Colonic mucosa (tissue), 4 donors: ENCODE measurements at regions not wholly inside any gene's neighbourhood (a gene's known extent, or its start where the extent isn't known, plus 50 kb on each side); places are given as distances from the start of the nearest gene placed in this dataset.

Source experiments
- DNase-seq: peaks from one replicate; pipeline ENCODE4 v3.0.0-alpha.2; 2020
- H3K27ac ChIP-seq: fragments of 200-600 bp; one replicate; pipeline ENCODE4 v1.8.0; 2021
- H3K27me3 ChIP-seq: fragments of 200-600 bp; one replicate; pipeline ENCODE4 v1.8.0; 2021
- H3K36me3 ChIP-seq: fragments of 200-600 bp; one replicate; pipeline ENCODE4 v1.8.0; 2021
- H3K4me1 ChIP-seq: fragments of 200-600 bp; one replicate; pipeline ENCODE4 v1.8.0; 2021; ENCODE audit warnings: mild to moderate bottlenecking
- H3K4me3 ChIP-seq: fragments of 200-600 bp; one replicate; pipeline ENCODE4 v1.8.0; 2021
- H3K9ac ChIP-seq, 2 donors: one replicate each; pipeline ENCODE4 v1.7.0; 2013; ENCODE audit warnings: control low read depth in 2 of 2, low read depth in 2 of 2, low read length in 2 of 2
- H3K9me3 ChIP-seq: fragments of 200-600 bp; one replicate; pipeline ENCODE4 v1.8.0; 2021
- intact Hi-C: fragments of 100-400 bp; cut with DNase I; formaldehyde crosslinking; loops from one replicate; pipeline ENCODE4 v1.14.1; 2022
- TF ChIP-seq, protein P1 (sequence below): fragments of 200-600 bp; IDR thresholded peaks from one replicate; pipeline ENCODE4 v1.8.0; 2022; ENCODE audit warnings: antibody characterized with exemption, mild to moderate bottlenecking
- donor health status: healthy.
- donor health status: DM: no; HTN: no; CAD: no.
- donor health status: DM: no; HTN: no; CAD: no.

DNA sequence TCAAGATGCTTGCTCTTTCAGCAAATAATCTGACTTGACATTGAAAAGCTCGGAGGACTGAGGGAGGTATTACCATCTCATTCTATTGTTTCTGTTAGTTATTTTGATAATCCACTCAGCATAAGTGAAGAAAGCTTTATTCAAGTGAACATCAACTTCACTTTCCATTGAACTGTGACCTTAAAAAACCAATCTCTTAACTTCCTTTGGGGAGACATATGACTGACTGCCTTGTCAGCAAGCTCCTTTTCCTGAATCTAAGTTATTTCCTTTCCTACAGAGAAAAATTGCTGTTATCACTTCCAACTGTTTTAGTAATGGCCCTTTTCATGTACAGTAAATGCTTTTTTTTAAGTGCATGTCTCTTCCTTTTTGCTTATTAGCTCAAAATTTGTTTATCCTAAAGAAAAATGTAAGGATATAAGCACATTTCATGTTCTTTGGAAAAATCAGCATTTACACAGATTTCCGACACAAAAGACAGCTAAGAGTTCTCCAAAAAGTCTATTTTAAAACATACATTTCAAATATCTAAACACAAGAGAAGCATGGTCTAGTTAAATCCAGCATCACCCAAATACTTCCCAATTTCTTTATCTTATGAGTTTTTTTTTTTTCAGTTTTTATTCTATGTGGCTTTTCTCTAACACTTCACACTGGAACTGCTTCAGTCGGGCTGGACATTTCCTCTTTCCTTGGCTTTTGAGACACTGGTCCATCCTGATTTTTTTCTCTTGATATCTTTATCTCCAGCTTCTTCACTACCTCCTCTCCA, 117.9 kb upstream of the DAB2 start:
- intact Hi-C loops: no loop called here
- H3K36me3 ChIP-seq: no peaks in the 10 kb centered on the region
- H3K4me3 ChIP-seq: no peak overlapping the region
- DNase-seq: no peak
- no peak overlapping the region for H3K9ac ChIP-seq
- H3K27me3 ChIP-seq: no peaks in the 10 kb centered on the region
- no peaks in the 10 kb centered on the region for H3K9me3 ChIP-seq
- no peaks in the 10 kb centered on the region for H3K4me1 ChIP-seq
- TF ChIP-seq, protein P1, sequence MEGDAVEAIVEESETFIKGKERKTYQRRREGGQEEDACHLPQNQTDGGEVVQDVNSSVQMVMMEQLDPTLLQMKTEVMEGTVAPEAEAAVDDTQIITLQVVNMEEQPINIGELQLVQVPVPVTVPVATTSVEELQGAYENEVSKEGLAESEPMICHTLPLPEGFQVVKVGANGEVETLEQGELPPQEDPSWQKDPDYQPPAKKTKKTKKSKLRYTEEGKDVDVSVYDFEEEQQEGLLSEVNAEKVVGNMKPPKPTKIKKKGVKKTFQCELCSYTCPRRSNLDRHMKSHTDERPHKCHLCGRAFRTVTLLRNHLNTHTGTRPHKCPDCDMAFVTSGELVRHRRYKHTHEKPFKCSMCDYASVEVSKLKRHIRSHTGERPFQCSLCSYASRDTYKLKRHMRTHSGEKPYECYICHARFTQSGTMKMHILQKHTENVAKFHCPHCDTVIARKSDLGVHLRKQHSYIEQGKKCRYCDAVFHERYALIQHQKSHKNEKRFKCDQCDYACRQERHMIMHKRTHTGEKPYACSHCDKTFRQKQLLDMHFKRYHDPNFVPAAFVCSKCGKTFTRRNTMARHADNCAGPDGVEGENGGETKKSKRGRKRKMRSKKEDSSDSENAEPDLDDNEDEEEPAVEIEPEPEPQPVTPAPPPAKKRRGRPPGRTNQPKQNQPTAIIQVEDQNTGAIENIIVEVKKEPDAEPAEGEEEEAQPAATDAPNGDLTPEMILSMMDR: no peak
- H3K27ac ChIP-seq: no peak overlapping the region

DNA sequence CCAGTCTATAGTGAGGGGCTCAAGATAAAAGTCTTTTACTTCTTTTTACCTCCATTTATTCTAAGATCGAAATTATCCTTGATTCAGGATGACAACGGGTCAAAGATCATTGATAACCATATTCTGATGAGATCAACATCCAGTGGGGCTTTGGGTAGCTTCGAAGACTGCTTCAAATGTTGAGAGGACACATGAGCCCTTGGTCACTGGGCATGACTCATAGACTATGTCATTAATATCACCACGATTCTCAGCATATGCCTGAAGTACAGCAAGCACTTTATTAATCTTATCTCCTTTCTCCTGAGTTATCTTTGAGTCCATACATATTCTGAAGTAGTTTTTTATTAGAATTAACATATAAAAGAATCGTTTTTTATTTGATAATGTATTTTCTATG, 117.1 kb upstream of the DAB2 start:
- H3K4me1 ChIP-seq: no peaks in the 10 kb centered on the region
- DNase-seq: no peak
- intact Hi-C loops: no loop called here
- H3K9me3 ChIP-seq: no peaks in the 10 kb centered on the region
- TF ChIP-seq, protein P1: no peak
- H3K9ac ChIP-seq: no peak overlapping the region
- no peaks in the 10 kb centered on the region for H3K27me3 ChIP-seq
- no peak overlapping the region for H3K4me3 ChIP-seq
- H3K36me3 ChIP-seq: no peaks in the 10 kb centered on the region
- no peak overlapping the region for H3K27ac ChIP-seq

DNA sequence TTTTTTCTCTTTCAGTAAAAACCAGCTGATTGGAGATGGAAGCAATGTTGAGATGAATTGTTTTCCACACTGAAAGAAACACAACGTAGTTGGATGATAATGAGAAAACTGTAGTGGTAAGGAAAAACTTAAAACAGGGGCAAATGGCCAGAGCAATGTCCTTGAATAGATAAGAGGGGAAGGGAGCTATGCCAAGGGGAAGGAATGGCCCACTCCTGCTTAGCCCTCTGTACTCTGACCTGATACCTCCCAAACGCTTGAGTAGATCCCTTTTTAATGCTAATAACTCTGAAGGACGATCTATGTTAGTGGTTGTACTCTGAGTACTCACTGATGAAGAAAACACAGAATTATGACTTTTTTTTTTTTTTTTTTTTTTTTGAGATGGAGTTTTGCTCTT, 114.7 kb upstream of the DAB2 start:
- no peak for DNase-seq
- TF ChIP-seq, protein P1: no peak

DNA sequence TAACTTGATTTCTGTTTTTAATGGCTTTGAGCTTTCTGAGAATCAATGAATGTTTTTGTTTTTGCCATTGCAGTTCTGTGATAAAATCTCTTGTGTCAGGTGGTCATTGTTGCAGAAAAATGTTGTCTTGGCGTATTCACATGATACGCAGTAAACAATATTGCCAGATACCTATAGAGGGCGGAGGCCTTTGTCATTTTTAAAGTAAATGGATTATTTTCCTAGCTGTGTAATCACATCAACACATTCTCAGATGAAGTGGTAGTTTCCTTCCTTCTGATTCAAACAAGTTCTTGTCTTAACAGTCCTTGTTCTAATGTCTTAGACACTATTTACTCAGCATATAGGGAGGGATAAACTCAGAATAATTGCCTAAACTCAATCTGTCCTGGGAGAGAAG, 109.9 kb upstream of the DAB2 start:
- Histone ChIP-seq H3K27me3 (no peaks in the 10 kb centered on the region), H3K36me3 (no peaks in the 10 kb centered on the region), H3K9me3 (no peaks in the 10 kb centered on the region), H3K4me1 (no peaks in the 10 kb centered on the region), H3K4me3 (no peak overlapping the region), H3K9ac (no peak overlapping the region), H3K27ac (no peak overlapping the region)
- DNase-seq: no peak
- intact Hi-C loops: no loop called here
- TF ChIP-seq, protein P1: no peak

More for the DNA sequence above, 114.7 kb upstream of the DAB2 start:
- intact Hi-C loops: no loop called here
- Histone ChIP-seq H3K36me3 (no peaks in the 10 kb centered on the region), H3K27ac (no peak overlapping the region), H3K9me3 (no peaks in the 10 kb centered on the region), H3K27me3 (no peaks in the 10 kb centered on the region), H3K4me3 (no peak overlapping the region), H3K9ac (no peak overlapping the region), H3K4me1 (no peaks in the 10 kb centered on the region)

DNA sequence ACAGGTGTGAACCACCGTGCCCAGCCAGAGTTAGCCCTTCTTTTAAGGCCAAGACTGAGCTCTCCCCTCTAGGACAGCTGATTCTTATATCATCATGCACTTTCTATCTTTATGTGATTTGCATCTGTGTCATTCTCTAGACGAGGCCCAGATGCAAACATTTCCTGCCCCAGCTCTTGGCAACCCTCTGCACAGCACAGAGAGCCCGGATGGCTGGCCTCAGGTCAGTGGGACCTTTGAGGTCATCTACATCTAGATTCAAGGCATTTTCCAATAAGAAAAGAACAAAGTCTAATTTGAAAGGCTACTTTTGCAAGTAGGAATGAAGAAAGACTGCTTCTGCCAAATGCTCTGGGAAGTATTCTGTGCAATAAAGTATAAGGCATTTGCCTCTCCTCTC, 109.0 kb upstream of the DAB2 start:
- intact Hi-C loops: no loop called here
- TF ChIP-seq, protein P1: no peak
- DNase-seq: no peak

More for the DNA sequence above, 109.0 kb upstream of the DAB2 start:
- Histone ChIP-seq H3K4me1 (no peaks in the 10 kb centered on the region), H3K4me3 (no peak overlapping the region), H3K9ac (no peak overlapping the region), H3K27ac (no peak overlapping the region), H3K27me3 (no peaks in the 10 kb centered on the region), H3K9me3 (no peaks in the 10 kb centered on the region), H3K36me3 (no peaks in the 10 kb centered on the region)
